IPS-18a (cell line): ENCODE measurements at regions not wholly inside any gene's neighbourhood (a gene's known extent, or its start where the extent isn't known, plus 50 kb on each side); places are given as distances from the start of the nearest gene placed in this dataset.

Experiments
- H3K27ac ChIP-seq: one replicate; pipeline ENCODE4 v1.5.1; 2013; ENCODE audit warnings: low read length
- H3K27me3 ChIP-seq: one replicate; pipeline ENCODE4 v1.6.1; 2013; ENCODE audit warnings: mild to moderate bottlenecking, low read length; ENCODE audit not compliant: control insufficient read depth, insufficient read depth
- H3K36me3 ChIP-seq: one replicate; pipeline ENCODE4 v1.6.1; 2013; ENCODE audit warnings: low read depth, low read length; ENCODE audit not compliant: control insufficient read depth
- H3K4me1 ChIP-seq: one replicate; pipeline ENCODE4 v1.6.1; 2013; ENCODE audit warnings: low read depth, low read length; ENCODE audit not compliant: control insufficient read depth
- H3K4me3 ChIP-seq: one replicate; pipeline ENCODE4 v1.5.1; 2013; ENCODE audit warnings: low read length
- H3K9ac ChIP-seq: one replicate; pipeline ENCODE4 v1.6.1; 2013; ENCODE audit warnings: mild to moderate bottlenecking, low read length, moderate library complexity
- H3K9me3 ChIP-seq: one replicate; pipeline ENCODE4 v1.6.1; 2013; ENCODE audit warnings: low read depth, low read length; ENCODE audit not compliant: control insufficient read depth

- Histone ChIP-seq H3K9ac (no peak overlapping the region), H3K27ac (no peak overlapping the region), H3K36me3 (no peaks in the 10 kb centered on the region), H3K9me3 (no peaks in the 10 kb centered on the region), H3K4me1 (peaks cover 6% of the 10 kb centered on the region), H3K4me3 (no peak overlapping the region), H3K27me3 (no peaks in the 10 kb centered on the region)
Measured at GRCh38 chr10:78979938-78980337, 88.8 kb upstream of the ZMIZ1 start.

GRCh38 chr10:78980354-78980753 lies 88.4 kb upstream of the ZMIZ1 start:
- H3K4me1 ChIP-seq = peaks cover 3% of the 10 kb centered on the region
- no peaks in the 10 kb centered on the region for H3K27me3 ChIP-seq
- no peaks in the 10 kb centered on the region for H3K9me3 ChIP-seq
- H3K9ac ChIP-seq = no peak overlapping the region
- H3K4me3 ChIP-seq = no peak overlapping the region
- H3K36me3 ChIP-seq = no peaks in the 10 kb centered on the region
- H3K27ac ChIP-seq = no peak overlapping the region

GRCh38 chr10:78980815-78981214 lies 88.0 kb upstream of the ZMIZ1 start:
- no peaks in the 10 kb centered on the region for H3K27me3 ChIP-seq
- H3K4me3 ChIP-seq = no peak overlapping the region
- H3K27ac ChIP-seq = no peak overlapping the region
- no peaks in the 10 kb centered on the region for H3K36me3 ChIP-seq
- peaks cover 3% of the 10 kb centered on the region for H3K4me1 ChIP-seq
- H3K9ac ChIP-seq = no peak overlapping the region
- no peaks in the 10 kb centered on the region for H3K9me3 ChIP-seq

GRCh38 chr10:78981257-78981969 lies 87.4 kb upstream of the ZMIZ1 start:
- no peak overlapping the region for H3K27ac ChIP-seq
- peaks cover 3% of the 10 kb centered on the region for H3K4me1 ChIP-seq
- H3K27me3 ChIP-seq = no peaks in the 10 kb centered on the region
- no peaks in the 10 kb centered on the region for H3K9me3 ChIP-seq
- H3K36me3 ChIP-seq = no peaks in the 10 kb centered on the region
- no peak overlapping the region for H3K4me3 ChIP-seq
- H3K9ac ChIP-seq = no peak overlapping the region

GRCh38 chr10:78981970-78982281 lies 86.8 kb upstream of the ZMIZ1 start:
- no peaks in the 10 kb centered on the region for H3K9me3 ChIP-seq
- no peaks in the 10 kb centered on the region for H3K27me3 ChIP-seq
- no peak overlapping the region for H3K4me3 ChIP-seq
- H3K4me1 ChIP-seq = peaks cover 3% of the 10 kb centered on the region
- no peaks in the 10 kb centered on the region for H3K36me3 ChIP-seq
- no peak overlapping the region for H3K27ac ChIP-seq
- H3K9ac ChIP-seq = no peak overlapping the region

GRCh38 chr10:78982726-78983125 lies 86.0 kb upstream of the ZMIZ1 start:
- Histone ChIP-seq H3K27ac (no peak overlapping the region), H3K9ac (no peak overlapping the region), H3K36me3 (no peaks in the 10 kb centered on the region), H3K4me3 (no peak overlapping the region), H3K4me1 (peaks cover 3% of the 10 kb centered on the region), H3K9me3 (no peaks in the 10 kb centered on the region), H3K27me3 (no peaks in the 10 kb centered on the region)

GRCh38 chr10:78983608-78984007 lies 85.2 kb upstream of the ZMIZ1 start:
- Histone ChIP-seq H3K4me1 (peaks cover 3% of the 10 kb centered on the region), H3K27ac (no peak overlapping the region), H3K9ac (no peak overlapping the region), H3K27me3 (no peaks in the 10 kb centered on the region), H3K4me3 (no peak overlapping the region), H3K9me3 (no peaks in the 10 kb centered on the region), H3K36me3 (no peaks in the 10 kb centered on the region)

GRCh38 chr10:78985973-78986818 lies 82.6 kb upstream of the ZMIZ1 start:
- H3K4me1 ChIP-seq = peaks cover 3% of the 10 kb centered on the region
- H3K9ac ChIP-seq = no peak overlapping the region
- H3K4me3 ChIP-seq = no peak overlapping the region
- H3K9me3 ChIP-seq = no peaks in the 10 kb centered on the region
- H3K27ac ChIP-seq = no peak overlapping the region
- H3K36me3 ChIP-seq = no peaks in the 10 kb centered on the region
- H3K27me3 ChIP-seq = no peaks in the 10 kb centered on the region

GRCh38 chr10:78991187-78991586 lies 77.6 kb upstream of the ZMIZ1 start:
- H3K4me1 ChIP-seq = peaks cover 3% of the 10 kb centered on the region
- H3K27me3 ChIP-seq = no peaks in the 10 kb centered on the region
- H3K27ac ChIP-seq = no peak overlapping the region
- H3K36me3 ChIP-seq = no peaks in the 10 kb centered on the region
- H3K4me3 ChIP-seq = no peak overlapping the region
- no peaks in the 10 kb centered on the region for H3K9me3 ChIP-seq
- no peak overlapping the region for H3K9ac ChIP-seq

- Histone ChIP-seq H3K4me1 (peaks cover 3% of the 10 kb centered on the region), H3K36me3 (no peaks in the 10 kb centered on the region), H3K9me3 (no peaks in the 10 kb centered on the region)
Measured at GRCh38 chr10:78992333-78992732, 76.4 kb upstream of the ZMIZ1 start.

GRCh38 chr10:78993261-78993945 lies 75.4 kb upstream of the ZMIZ1 start:
- Histone ChIP-seq H3K27me3 (no peaks in the 10 kb centered on the region), H3K36me3 (no peaks in the 10 kb centered on the region), H3K9ac (no peak overlapping the region), H3K4me3 (no peak overlapping the region), H3K4me1 (peaks cover 3% of the 10 kb centered on the region), H3K27ac (no peak overlapping the region), H3K9me3 (no peaks in the 10 kb centered on the region)

More at GRCh38 chr10:78992333-78992732, 76.4 kb upstream of the ZMIZ1 start:
- Histone ChIP-seq H3K27me3 (no peaks in the 10 kb centered on the region), H3K4me3 (no peak overlapping the region), H3K9ac (no peak overlapping the region), H3K27ac (no peak overlapping the region)
